ENCODE measurements at regions not wholly inside any gene's neighbourhood (a gene's known extent, or its start where the extent isn't known, plus 50 kb on each side); places are given as distances from the start of the nearest gene placed in this dataset.

DNA sequence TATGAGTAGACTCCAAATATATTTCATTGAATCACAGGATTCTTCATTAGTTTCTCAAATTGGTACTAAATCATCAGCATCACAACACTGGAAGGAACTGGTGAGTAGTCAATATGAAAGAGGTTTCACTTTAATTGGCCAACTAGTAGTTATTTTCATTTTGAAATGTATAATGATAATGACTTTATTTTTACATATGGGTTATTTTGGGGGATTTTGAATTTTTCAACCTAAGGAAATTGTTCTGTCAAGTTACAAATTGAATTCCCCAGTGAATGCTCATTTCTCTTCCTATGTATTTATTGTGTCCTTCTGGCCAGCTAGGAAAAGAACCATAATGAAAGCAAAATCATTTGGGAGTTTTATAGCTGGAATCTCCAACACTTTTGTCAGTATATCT lies 174.2 kb upstream of the ATP2B1 start (continued):
- TF ChIP-seq, protein P1, sequence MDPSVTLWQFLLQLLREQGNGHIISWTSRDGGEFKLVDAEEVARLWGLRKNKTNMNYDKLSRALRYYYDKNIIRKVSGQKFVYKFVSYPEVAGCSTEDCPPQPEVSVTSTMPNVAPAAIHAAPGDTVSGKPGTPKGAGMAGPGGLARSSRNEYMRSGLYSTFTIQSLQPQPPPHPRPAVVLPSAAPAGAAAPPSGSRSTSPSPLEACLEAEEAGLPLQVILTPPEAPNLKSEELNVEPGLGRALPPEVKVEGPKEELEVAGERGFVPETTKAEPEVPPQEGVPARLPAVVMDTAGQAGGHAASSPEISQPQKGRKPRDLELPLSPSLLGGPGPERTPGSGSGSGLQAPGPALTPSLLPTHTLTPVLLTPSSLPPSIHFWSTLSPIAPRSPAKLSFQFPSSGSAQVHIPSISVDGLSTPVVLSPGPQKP (IDR thresholded peaks at IDR 0.05; ENCODE audit: low read depth, low read length), result no peak
- TF ChIP-seq, protein P2, sequence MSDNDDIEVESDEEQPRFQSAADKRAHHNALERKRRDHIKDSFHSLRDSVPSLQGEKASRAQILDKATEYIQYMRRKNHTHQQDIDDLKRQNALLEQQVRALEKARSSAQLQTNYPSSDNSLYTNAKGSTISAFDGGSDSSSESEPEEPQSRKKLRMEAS (IDR thresholded peaks at IDR 0.05; ENCODE audit: low read depth, low read length), result no peak
- TF ChIP-seq MYB (IDR thresholded peaks at IDR 0.05; ENCODE audit: borderline replicate concordance, low read depth, low read length) (no peak), RBBP5 (conservative IDR thresholded peaks at IDR 0.05) (no peak), SPI1 (IDR thresholded peaks at IDR 0.05; ENCODE audit: borderline replicate concordance, insufficient read depth, low read depth, low read length) (peak; percentile 42; the same call in 1 of the 2 replicates), EP300 (IDR thresholded peaks at IDR 0.05; ENCODE audit: borderline replicate concordance in 1 of 2, control insufficient read depth in 1 of 2, low read depth in 2 of 2, low read length in 2 of 2) (peak; percentile 14 to 44; a peak in 1 of 4 replicates), CBFB (IDR thresholded peaks at IDR 0.05; ENCODE audit: low read depth) (no peak), ZNF622 (IDR thresholded peaks at IDR 0.05) (no peak), RELA (IDR thresholded peaks at IDR 0.05; ENCODE audit: borderline replicate concordance, partially characterized antibody) (peak; percentile 61), HDAC2 (IDR thresholded peaks at IDR 0.05) (no peak), MTA2 (IDR thresholded peaks at IDR 0.05; ENCODE audit: low read depth) (peak; percentile 96), FOS (IDR thresholded peaks at IDR 0.05; ENCODE audit: borderline replicate concordance, extremely low read depth, insufficient read length) (no peak), EED (IDR thresholded peaks at IDR 0.05; ENCODE audit: low read depth) (no peak), DPF2 (IDR thresholded peaks at IDR 0.05) (no peak)
- TF ChIP-seq, protein P3, sequence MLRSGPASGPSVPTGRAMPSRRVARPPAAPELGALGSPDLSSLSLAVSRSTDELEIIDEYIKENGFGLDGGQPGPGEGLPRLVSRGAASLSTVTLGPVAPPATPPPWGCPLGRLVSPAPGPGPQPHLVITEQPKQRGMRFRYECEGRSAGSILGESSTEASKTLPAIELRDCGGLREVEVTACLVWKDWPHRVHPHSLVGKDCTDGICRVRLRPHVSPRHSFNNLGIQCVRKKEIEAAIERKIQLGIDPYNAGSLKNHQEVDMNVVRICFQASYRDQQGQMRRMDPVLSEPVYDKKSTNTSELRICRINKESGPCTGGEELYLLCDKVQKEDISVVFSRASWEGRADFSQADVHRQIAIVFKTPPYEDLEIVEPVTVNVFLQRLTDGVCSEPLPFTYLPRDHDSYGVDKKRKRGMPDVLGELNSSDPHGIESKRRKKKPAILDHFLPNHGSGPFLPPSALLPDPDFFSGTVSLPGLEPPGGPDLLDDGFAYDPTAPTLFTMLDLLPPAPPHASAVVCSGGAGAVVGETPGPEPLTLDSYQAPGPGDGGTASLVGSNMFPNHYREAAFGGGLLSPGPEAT (IDR thresholded peaks at IDR 0.05; ENCODE audit: low read depth), result 0 out of 2 replicates have a peak, but pooled peaks have one; percentile 34
- TF ChIP-seq, protein P4, sequence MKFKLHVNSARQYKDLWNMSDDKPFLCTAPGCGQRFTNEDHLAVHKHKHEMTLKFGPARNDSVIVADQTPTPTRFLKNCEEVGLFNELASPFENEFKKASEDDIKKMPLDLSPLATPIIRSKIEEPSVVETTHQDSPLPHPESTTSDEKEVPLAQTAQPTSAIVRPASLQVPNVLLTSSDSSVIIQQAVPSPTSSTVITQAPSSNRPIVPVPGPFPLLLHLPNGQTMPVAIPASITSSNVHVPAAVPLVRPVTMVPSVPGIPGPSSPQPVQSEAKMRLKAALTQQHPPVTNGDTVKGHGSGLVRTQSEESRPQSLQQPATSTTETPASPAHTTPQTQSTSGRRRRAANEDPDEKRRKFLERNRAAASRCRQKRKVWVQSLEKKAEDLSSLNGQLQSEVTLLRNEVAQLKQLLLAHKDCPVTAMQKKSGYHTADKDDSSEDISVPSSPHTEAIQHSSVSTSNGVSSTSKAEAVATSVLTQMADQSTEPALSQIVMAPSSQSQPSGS (IDR thresholded peaks at IDR 0.05; ENCODE audit: low read length), result 0 out of 2 replicates have a peak, but pooled peaks have one; percentile 13
- TF ChIP-seq, protein P5, sequence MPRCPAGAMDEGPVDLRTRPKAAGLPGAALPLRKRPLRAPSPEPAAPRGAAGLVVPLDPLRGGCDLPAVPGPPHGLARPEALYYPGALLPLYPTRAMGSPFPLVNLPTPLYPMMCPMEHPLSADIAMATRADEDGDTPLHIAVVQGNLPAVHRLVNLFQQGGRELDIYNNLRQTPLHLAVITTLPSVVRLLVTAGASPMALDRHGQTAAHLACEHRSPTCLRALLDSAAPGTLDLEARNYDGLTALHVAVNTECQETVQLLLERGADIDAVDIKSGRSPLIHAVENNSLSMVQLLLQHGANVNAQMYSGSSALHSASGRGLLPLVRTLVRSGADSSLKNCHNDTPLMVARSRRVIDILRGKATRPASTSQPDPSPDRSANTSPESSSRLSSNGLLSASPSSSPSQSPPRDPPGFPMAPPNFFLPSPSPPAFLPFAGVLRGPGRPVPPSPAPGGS (IDR thresholded peaks at IDR 0.05; ENCODE audit: borderline replicate concordance, insufficient read depth, low read depth, low read length, poor library complexity, severe bottlenecking), result no peak
- TF ChIP-seq, protein P6, sequence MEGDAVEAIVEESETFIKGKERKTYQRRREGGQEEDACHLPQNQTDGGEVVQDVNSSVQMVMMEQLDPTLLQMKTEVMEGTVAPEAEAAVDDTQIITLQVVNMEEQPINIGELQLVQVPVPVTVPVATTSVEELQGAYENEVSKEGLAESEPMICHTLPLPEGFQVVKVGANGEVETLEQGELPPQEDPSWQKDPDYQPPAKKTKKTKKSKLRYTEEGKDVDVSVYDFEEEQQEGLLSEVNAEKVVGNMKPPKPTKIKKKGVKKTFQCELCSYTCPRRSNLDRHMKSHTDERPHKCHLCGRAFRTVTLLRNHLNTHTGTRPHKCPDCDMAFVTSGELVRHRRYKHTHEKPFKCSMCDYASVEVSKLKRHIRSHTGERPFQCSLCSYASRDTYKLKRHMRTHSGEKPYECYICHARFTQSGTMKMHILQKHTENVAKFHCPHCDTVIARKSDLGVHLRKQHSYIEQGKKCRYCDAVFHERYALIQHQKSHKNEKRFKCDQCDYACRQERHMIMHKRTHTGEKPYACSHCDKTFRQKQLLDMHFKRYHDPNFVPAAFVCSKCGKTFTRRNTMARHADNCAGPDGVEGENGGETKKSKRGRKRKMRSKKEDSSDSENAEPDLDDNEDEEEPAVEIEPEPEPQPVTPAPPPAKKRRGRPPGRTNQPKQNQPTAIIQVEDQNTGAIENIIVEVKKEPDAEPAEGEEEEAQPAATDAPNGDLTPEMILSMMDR (IDR thresholded peaks at IDR 0.05 in 2 of 3, conservative IDR thresholded peaks at IDR 0.05 in 1 of 3; ENCODE audit: control insufficient read depth in 2 of 3, extremely low read depth in 1 of 3, insufficient read depth in 1 of 3, low read depth in 3 of 3, low read length in 3 of 3), result no peak
- TF ChIP-seq, protein P7, sequence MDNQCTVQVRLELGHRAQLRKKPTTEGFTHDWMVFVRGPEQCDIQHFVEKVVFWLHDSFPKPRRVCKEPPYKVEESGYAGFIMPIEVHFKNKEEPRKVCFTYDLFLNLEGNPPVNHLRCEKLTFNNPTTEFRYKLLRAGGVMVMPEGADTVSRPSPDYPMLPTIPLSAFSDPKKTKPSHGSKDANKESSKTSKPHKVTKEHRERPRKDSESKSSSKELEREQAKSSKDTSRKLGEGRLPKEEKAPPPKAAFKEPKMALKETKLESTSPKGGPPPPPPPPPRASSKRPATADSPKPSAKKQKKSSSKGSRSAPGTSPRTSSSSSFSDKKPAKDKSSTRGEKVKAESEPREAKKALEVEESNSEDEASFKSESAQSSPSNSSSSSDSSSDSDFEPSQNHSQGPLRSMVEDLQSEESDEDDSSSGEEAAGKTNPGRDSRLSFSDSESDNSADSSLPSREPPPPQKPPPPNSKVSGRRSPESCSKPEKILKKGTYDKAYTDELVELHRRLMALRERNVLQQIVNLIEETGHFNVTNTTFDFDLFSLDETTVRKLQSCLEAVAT (IDR thresholded peaks at IDR 0.05), result no peak
- TF ChIP-seq, protein P8, sequence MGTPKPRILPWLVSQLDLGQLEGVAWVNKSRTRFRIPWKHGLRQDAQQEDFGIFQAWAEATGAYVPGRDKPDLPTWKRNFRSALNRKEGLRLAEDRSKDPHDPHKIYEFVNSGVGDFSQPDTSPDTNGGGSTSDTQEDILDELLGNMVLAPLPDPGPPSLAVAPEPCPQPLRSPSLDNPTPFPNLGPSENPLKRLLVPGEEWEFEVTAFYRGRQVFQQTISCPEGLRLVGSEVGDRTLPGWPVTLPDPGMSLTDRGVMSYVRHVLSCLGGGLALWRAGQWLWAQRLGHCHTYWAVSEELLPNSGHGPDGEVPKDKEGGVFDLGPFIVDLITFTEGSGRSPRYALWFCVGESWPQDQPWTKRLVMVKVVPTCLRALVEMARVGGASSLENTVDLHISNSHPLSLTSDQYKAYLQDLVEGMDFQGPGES (IDR thresholded peaks at IDR 0.05), result no peak

All from GM12878 (cell line).